Kidney capillary endothelial cell (primary cell): ENCODE measurements at regions not wholly inside any gene's neighbourhood (a gene's known extent, or its start where the extent isn't known, plus 50 kb on each side); places are given as distances from the start of the nearest gene placed in this dataset.
"Not testable (repeated sequence)": the region's sequence is repeated elsewhere in the genome, so short reads cannot be mapped to it uniquely, and the experiment has no call there.

Source experiments
- DNase-seq: peaks from one replicate; pipeline ENCODE4 v3.0.0-alpha.2; 2018; ENCODE audit warnings: low spot score

GRCh38 chr9:1875251-1875851, 139.8 kb upstream of the SMARCA2 start:
- DNase-seq, result no peak

DNA sequence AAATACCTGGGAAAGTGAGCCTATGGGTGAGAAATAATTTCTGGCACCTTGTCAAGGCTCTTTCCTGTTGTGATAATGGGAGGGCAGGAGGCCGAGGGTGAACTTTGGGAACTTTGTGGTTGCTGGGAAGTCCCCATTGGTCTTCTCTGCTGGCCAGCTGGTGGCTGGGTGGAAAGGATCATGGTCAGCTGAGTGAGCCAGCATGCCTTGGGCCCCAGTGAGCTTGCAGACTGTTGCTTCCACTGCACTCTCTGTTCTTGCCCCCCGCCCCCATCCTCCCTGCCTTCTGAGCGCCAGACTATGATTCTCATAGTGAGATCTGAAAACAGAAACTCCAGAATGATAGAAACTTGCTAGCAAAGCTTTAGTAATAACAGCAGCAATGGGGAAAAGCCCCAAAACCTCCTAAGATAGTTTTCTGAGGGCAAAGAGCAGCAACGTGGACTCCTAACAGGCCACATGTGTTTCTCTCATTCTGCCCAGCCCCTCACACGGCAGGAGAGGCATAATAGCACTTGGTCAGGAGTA, 139.2 kb upstream of the SMARCA2 start:
- no peak for DNase-seq

DNA sequence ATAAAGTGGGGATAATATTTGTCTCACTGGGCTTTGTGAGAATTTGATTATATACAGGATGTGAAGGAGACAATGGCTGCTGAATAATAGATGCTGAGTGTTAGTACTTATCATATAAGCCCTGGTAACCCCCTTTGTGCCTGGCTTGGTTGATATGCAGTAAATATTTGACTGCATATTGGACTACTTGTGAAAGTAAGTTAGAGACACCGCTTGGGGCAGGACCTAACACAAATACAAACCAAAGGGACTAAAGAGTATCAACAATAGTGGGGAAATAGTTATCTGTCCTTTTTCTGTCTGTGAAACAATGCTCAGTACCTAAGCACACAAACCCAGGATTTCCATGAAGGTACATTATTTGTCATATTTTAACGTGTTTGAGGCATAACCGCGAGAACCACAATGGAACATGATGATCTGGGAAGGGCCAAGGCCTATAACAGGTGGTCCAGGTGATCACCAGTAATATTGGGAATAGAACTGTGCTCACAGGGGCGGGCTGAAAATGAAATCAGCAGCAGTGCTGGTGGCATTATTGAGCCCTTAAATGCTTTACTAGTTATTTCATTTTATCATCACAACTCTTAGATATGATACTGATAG, 138.2 kb upstream of the SMARCA2 start:
- DNase-seq, result no peak

- no peak for DNase-seq
Observed at GRCh38 chr9:1877951-1878350, 137.2 kb upstream of the SMARCA2 start.

DNA sequence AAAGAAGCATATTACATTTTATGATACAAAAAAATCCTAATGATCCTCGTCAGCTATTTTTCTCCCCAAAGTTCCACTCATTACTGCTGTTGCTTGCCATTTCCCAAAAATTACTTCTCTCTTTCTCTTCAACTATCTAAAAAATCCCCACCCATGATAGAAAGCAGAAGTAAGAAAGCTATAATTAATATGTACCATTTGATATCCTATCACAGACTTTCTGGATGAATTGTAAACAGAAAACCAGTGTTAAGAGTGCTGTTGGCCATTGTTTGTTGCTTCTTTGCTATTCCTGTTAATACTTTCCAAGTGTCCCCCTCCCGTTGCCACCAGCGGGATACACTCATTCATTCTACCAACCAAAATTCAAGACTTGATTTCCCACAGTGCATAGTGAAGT, 136.3 kb upstream of the SMARCA2 start:
- DNase-seq, result no peak

- DNase-seq, result no peak
Observed at GRCh38 chr9:1879501-1879900, 135.6 kb upstream of the SMARCA2 start.

GRCh38 chr9:1880038-1880565, 135.0 kb upstream of the SMARCA2 start:
- no peak for DNase-seq

GRCh38 chr9:1881708-1882295, 133.3 kb upstream of the SMARCA2 start:
- no peak for DNase-seq

DNA sequence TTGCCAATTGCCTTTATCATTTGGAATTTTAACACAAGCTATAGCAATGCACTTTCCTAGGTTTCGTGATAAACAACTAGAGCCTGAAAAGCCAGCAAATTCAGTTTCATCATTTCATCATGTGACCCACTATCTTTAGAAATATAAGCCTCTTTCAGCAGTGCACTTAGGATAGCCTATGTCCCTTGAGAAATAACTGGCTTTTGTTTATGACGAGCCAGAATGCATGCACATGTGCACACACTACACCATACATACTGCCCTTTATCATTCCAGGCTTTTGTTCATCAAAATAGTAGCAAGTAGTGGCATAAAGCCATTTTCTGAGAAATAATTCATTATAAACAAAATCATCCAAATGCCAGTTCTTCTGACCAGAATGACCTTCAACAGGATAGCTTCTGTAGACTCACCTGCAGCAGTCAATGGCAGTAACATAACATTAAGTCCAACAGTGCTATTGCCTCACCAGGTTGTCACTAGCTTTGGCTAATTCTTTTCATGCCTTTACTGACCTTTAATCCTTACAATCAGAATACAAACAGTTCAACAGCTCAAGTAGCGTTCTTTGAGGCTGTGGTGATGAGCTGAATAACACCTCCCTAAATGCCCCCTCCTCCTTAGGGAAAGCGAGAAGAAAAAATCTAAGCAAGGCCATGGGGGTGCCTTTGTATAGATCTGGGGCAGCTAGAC, 132.3 kb upstream of the SMARCA2 start:
- no peak for DNase-seq

GRCh38 chr9:1890201-1890600, 124.9 kb upstream of the SMARCA2 start:
- no peak for DNase-seq

- DNase-seq, result no peak
Observed at GRCh38 chr9:1890816-1891215, 124.3 kb upstream of the SMARCA2 start.

GRCh38 chr9:1903080-1903704, 112.0 kb upstream of the SMARCA2 start:
- not testable (repeated sequence) for DNase-seq

- DNase-seq, result no peak
Observed at GRCh38 chr9:1907465-1907864, 107.7 kb upstream of the SMARCA2 start.

- DNase-seq, result no peak
Observed at GRCh38 chr9:1909322-1909721, 105.8 kb upstream of the SMARCA2 start.

GRCh38 chr9:1910269-1910811, 104.8 kb upstream of the SMARCA2 start:
- no peak for DNase-seq

GRCh38 chr9:1913631-1914330, 101.4 kb upstream of the SMARCA2 start:
- no peak for DNase-seq

GRCh38 chr9:1916095-1916494, 99.1 kb upstream of the SMARCA2 start:
- DNase-seq, result no peak

DNA sequence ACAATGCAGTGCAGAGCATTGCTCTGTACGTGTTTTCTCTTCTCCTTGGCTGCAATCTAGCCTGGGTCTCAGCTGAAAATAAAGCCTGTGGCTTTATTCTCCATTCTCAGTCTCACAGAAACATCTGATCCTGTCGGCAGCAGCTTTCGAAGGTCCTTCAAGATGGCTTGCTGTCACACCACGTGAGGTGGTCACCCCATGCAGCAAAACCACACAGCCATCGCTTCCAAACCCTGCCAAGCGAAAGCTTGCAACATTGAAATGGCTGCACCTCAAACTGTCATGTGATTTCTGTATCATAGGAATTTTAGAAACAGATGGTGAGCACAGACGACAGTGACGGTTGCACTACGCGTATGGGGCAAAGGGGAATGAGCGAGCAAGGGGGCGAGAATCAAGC, 98.5 kb upstream of the SMARCA2 start:
- DNase-seq, result no peak

DNA sequence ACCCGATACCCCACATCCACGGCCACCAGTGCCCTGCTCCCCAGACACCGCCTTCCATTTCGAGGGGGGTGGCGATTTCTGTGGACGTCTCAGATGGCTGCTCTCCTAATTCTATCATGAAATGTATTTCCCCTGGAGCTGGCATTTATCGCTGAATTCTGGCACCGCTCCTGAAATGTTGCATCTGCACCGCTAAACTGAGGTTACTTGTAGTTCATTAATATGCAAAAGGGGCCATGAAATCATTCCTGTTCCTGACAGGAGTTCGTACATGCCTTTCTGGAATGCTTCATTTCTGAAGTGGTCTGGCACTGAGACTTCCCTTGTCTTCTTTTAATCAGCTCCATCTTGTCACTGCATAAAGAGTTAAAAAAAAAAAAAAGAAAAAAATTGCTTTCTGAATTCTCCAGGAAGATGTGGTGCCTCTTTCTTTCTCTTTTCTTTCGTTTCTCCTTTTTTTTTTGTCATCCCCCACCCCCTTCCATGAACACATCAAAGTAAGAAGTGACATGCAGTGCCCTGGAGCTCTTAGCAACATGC, 97.7 kb upstream of the SMARCA2 start:
- no peak for DNase-seq

- DNase-seq, result no peak
Observed at GRCh38 chr9:1918108-1918507, 97.0 kb upstream of the SMARCA2 start.

DNA sequence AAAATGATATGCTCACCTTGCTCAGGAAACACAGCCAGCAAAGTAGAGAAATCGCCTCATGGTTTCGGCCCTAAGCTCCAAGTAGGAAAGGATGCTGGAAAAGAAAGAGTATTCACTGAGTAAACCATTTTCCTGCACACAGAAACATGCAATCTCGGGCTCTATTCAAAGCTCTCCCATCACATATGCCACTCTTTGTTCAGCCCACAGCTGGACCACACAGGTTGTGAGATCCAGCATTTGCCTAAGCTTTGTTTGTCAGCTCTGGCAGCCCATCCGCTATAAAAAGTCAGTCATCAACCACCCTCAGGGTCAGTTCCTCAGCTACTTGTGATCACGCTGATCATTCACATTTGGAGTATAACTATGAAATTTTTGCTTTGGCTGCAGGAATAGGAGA, 96.5 kb upstream of the SMARCA2 start:
- DNase-seq, result no peak
